ENCODE measurements at regions not wholly inside any gene's neighbourhood (a gene's known extent, or its start where the extent isn't known, plus 50 kb on each side); places are given as distances from the start of the nearest gene placed in this dataset.

GRCh38 chr16:85258166-85258565, 145.9 kb upstream of the CIBAR2 start:
- no peak for ATAC-seq

- no peak for ATAC-seq
Measured at GRCh38 chr16:85258629-85259028, 146.4 kb upstream of the CIBAR2 start.

- no peak for ATAC-seq
Measured at GRCh38 chr16:85259115-85259831, 147.0 kb upstream of the CIBAR2 start.

GRCh38 chr16:85259832-85260167, 147.5 kb upstream of the CIBAR2 start:
- no peak for ATAC-seq

GRCh38 chr16:85261204-85261603, 148.9 kb upstream of the CIBAR2 start:
- no peak for ATAC-seq

GRCh38 chr16:85261657-85262557, 149.6 kb upstream of the CIBAR2 start:
- ATAC-seq = no peak

- no peak for ATAC-seq
Measured at GRCh38 chr16:85262558-85263238, 150.4 kb upstream of the CIBAR2 start.

- no peak for ATAC-seq
Measured at GRCh38 chr16:85263239-85263585, 150.9 kb upstream of the CIBAR2 start.

- ATAC-seq = no peak
Measured at GRCh38 chr16:85264752-85265151, 152.5 kb upstream of the CIBAR2 start.

GRCh38 chr16:85265161-85265784, 153.0 kb upstream of the CIBAR2 start:
- no peak for ATAC-seq

- no peak for ATAC-seq
Measured at GRCh38 chr16:85265810-85266209, 153.5 kb upstream of the CIBAR2 start.

- no peak for ATAC-seq
Measured at GRCh38 chr16:85266857-85267256, 154.6 kb upstream of the CIBAR2 start.

GRCh38 chr16:85267414-85267945, 155.2 kb upstream of the CIBAR2 start:
- no peak for ATAC-seq

GRCh38 chr16:85269165-85269564, 156.9 kb upstream of the CIBAR2 start:
- no peak for ATAC-seq

GRCh38 chr16:85270374-85270773, 158.1 kb upstream of the CIBAR2 start:
- no peak for ATAC-seq

GRCh38 chr16:85271198-85271597, 158.9 kb upstream of the CIBAR2 start:
- no peak for ATAC-seq

- ATAC-seq = no peak
Measured at GRCh38 chr16:85273293-85273692, 161.0 kb upstream of the CIBAR2 start.

GRCh38 chr16:85274501-85274900, 162.2 kb upstream of the CIBAR2 start:
- no peak for ATAC-seq

- ATAC-seq = no peak
Measured at GRCh38 chr16:85274924-85275323, 162.7 kb upstream of the CIBAR2 start.

- peak; percentile 47 to 59 for ATAC-seq
Measured at GRCh38 chr16:85275533-85276249, 163.4 kb upstream of the CIBAR2 start.

- ATAC-seq = no peak
Measured at GRCh38 chr16:85276258-85276657, 164.0 kb upstream of the CIBAR2 start.

GRCh38 chr16:85276721-85277120, 164.4 kb upstream of the CIBAR2 start:
- no peak for ATAC-seq

Data from activated CD4-positive, CD25-positive, alpha-beta regulatory T cell treated with anti-CD3 and anti-CD28 coated beads, Interleukin-2, amount 50 U/mL, for 24 hours (primary cell).